ENCODE measurements at regions not wholly inside any gene's neighbourhood (a gene's known extent, or its start where the extent isn't known, plus 50 kb on each side); places are given as distances from the start of the nearest gene placed in this dataset.

DNA sequence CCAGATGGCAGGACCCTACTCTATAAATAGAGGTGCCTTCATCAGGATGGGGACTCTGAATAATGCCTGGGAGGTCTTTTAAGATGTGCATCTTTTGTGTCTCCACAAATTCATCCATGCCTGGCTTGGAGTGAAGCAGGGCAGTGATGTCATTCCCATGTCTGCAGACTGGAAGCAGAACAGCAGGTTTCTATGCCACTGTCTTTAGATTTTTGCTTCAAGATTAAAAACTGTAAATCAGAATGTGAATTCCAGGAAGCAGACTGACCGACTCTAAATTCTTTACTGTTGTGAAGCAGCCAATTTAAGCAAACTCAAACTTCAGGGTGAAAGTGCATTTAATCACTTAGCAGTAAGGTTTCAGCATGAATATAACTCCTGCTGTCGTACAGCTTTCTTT, 159.3 kb downstream of the SCG2 start:
- H3K27me3 Mint-ChIP-seq (ENCODE audit: low read depth) = peaks cover 1% of the 10 kb centered on the region
- Histone ChIP-seq H3K4me1 (ENCODE audit: insufficient read depth, low read length) (no peaks in the 10 kb centered on the region), H3K14ac (ENCODE audit: insufficient read depth, low read length) (no peak overlapping the region), H3K23me2 (ENCODE audit: insufficient read length, low read depth, low read length, poor library complexity, severe bottlenecking) (no peaks in the 10 kb centered on the region), H3K23ac (ENCODE audit: insufficient read length, low read depth, low read length) (no peak overlapping the region), H4K91ac (ENCODE audit: insufficient read length, low read depth, low read length) (no peak overlapping the region), H2BK12ac (ENCODE audit: insufficient read length, low read depth, low read length) (no peak overlapping the region), H3K9ac (ENCODE audit: extremely low read depth, insufficient read length, low read length) (no peak overlapping the region), H2BK20ac (ENCODE audit: low read depth, low read length, poor library complexity, severe bottlenecking) (no peak overlapping the region), H3K27ac (ENCODE audit: insufficient read length, low read depth, low read length) (no peak overlapping the region), H3K18ac (ENCODE audit: insufficient read length, low read depth, low read length) (no peak overlapping the region), H2AK5ac (ENCODE audit: insufficient read length, low read length) (no peak overlapping the region), H2BK120ac (ENCODE audit: low read depth, low read length, poor library complexity, severe bottlenecking) (no peak overlapping the region), H3T11ph (ENCODE audit: low read length) (no peak overlapping the region), H3K27me3 (ENCODE audit: insufficient read depth, low read length) (no peaks in the 10 kb centered on the region), H3K56ac (ENCODE audit: insufficient read length, low read depth, low read length) (no peak overlapping the region), H2BK5ac (ENCODE audit: insufficient read length, low read length) (no peak overlapping the region), H3K4me2 (ENCODE audit: insufficient read depth, insufficient read length, low read length) (no peak overlapping the region), H4K5ac (ENCODE audit: insufficient read length, low read depth, low read length) (no peak overlapping the region), H3K9me3 (ENCODE audit: control insufficient read depth, low read depth, low read length) (no peaks in the 10 kb centered on the region), H2AFZ (ENCODE audit: low read length) (no peak overlapping the region), H3K4ac (ENCODE audit: low read depth, low read length) (no peak overlapping the region), H2BK15ac (ENCODE audit: low read depth, low read length) (no peak overlapping the region), H3K79me1 (ENCODE audit: insufficient read depth, low read depth, low read length, poor library complexity, severe bottlenecking) (no peaks in the 10 kb centered on the region), H4K8ac (replicated peaks; ENCODE audit: insufficient read length, low read depth, low read length) (no peak overlapping the region), H4K20me1 (ENCODE audit: control insufficient read depth, insufficient read depth, insufficient read length) (no peaks in the 10 kb centered on the region), H3K79me2 (ENCODE audit: insufficient read depth, low read length) (no peaks in the 10 kb centered on the region)
- H3K4me1 Mint-ChIP-seq = peaks cover 0 to 6% of the 10 kb centered on the region in 2 experiments; a peak in 1 of 4 replicates
- no peaks in the 10 kb centered on the region for H3K36me3 Mint-ChIP-seq (ENCODE audit: insufficient read depth in 1 of 3, low read depth in 3 of 3)
- TF ChIP-seq, protein P1, sequence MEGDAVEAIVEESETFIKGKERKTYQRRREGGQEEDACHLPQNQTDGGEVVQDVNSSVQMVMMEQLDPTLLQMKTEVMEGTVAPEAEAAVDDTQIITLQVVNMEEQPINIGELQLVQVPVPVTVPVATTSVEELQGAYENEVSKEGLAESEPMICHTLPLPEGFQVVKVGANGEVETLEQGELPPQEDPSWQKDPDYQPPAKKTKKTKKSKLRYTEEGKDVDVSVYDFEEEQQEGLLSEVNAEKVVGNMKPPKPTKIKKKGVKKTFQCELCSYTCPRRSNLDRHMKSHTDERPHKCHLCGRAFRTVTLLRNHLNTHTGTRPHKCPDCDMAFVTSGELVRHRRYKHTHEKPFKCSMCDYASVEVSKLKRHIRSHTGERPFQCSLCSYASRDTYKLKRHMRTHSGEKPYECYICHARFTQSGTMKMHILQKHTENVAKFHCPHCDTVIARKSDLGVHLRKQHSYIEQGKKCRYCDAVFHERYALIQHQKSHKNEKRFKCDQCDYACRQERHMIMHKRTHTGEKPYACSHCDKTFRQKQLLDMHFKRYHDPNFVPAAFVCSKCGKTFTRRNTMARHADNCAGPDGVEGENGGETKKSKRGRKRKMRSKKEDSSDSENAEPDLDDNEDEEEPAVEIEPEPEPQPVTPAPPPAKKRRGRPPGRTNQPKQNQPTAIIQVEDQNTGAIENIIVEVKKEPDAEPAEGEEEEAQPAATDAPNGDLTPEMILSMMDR (conservative IDR thresholded peaks at IDR 0.05) = no peak
- H3K4me3 Mint-ChIP-seq = no peak overlapping the region
- WGBS (ENCODE audit: extremely low coverage, insufficient read length, low lambda C conversion rate) = no CpG with 5 or more reads among the region's 2 CpGs
- DNase-seq = no peak
- no peak overlapping the region for H3K27ac Mint-ChIP-seq
- H3K9me3 Mint-ChIP-seq = peaks cover 0 to 5% of the 10 kb centered on the region in 2 experiments; a peak in 1 of 5 replicates

All from H9 (cell line).